NCI-H1930 (cell line): ENCODE measurements at regions not wholly inside any gene's neighbourhood (a gene's known extent, or its start where the extent isn't known, plus 50 kb on each side); places are given as distances from the start of the nearest gene placed in this dataset.

Source experiments
- DNase-seq, 2 experiments: peaks; one replicate each; lab custom pipeline; 2025; lab: John Stamatoyannopoulos, UW

DNA sequence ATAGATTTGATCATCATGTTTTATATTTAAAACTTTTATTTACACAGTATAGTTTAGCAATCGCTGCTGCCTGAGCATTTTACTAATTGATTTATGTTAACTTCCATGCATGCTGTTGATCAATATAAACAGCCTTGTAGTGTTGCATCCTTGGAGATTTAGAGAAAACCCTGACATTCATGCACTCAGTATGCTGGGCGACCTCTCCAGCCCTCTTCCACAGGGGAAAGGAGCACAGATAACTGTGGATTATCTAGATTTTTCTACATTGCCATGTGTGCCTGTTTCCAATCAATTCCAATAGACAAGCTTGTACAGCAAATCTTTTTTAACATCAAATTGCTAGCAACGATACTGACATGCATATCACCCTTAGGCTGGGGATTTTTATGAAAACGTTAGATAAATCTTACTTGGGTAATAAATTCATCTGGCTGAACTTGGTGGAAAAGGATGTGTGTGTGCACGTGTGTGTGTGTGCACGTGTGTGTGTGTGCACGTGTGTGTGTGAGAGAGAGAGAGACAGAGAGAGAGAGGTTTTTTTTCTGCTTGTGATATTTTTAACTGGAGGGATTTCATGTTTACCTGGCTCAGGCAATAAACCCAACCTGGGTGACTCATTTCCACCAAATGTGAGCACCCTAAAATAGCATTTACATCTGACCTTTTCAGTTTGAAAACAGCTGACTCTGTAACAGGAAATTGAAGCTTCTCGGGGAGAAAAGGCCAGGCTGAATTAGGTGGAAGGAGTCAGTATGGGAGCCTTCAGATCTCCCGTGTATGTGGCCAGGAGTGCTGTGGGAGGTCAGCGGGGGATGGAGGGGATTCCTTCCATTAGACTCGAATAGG is 339.8 kb downstream of the PRDM2 start:
- DNase-seq: no peak

DNA sequence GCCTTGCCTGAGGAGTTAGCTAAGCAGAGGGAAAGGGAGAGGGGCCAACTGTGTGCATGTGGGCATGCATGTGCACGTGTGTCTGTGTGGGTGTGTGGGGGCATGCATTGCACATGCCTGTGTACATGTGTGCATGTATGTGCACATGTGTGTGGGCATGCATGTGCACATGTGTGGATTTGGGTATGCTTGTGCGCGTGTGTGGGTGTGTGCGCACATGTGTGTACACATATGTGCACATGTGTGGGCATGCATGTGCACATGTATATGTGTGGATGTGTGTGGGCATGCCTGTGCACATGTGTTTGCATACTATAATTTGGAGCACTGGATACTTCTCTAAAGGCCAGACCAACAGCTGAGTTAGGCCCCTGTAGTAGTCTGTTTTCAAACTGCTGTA is 350.0 kb downstream of the PRDM2 start:
- no peak for DNase-seq

DNA sequence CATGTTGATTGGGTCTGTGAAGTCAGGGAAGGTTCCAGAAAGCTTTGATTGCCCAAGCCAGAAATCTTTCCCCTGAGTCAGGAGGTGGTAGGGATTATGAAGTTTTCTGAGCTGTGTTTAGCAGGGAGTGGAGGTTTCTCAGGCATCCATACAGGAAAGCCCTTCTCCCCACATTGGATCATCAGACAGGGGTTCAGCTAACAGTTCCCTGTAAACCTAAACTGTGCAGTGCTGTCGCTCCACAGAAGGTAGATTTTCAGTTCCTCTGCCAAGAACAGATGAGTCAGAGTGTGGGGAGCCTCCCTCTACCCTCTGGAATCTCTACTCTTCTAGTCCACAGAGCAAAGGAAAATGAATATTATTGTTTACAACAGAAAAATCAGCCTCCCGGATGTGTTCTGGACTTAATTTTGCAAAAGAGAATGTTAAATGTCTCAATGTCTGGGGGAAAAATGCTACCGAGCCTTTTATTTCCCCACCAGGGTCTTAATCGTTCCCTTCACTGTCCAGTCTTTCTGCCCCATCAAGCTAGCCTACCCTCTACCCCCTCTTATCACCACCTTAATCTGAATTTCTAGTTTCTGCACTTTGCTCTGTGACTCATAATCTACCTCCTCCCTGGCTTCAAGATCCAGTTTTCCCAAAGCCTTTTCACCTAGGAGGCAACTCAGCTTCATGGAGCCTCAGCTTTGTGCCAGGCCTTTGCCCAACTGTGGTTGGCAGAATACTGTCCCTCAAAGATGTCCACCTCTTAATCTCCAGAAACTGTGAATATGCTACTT is 355.6 kb downstream of the PRDM2 start:
- no peak for DNase-seq

DNA sequence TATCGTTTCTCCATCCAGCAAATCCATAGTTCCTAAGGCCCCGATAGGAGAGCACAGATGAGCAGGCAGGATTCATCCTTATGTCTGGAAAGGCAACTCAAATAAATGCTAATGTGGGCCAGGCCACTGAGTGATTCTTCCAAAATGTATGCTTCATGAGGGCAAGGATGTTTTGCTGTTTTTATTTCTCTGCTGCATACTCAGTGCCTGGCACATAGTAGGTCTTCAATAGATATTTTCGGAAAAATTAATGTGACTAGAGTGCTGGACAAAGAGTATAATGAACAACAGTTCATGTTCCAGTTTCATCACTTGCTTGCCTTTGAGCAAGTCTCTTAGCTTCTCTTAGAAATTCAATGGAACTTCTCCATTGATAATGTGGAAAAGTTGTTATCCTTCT is 357.7 kb downstream of the PRDM2 start:
- DNase-seq: no peak

DNA sequence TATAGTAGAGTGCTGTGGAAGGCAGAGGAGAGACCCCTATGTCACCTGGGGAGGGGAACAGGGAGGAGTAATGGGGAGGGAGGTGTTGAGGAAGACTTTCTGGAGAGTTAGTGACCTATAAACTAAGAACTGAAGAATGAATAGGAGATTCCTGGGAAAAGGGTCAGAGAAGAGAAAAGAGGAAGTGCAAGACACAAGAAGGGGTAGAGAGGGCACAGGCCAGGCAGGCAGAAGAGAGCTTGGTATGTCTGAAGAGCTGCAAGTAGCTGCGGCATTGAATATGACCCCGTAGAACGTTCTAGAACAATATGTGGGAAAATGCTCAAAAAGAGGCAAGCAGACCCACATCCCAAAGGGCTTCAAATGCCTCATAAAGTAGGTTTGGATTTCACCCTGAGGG is 361.2 kb downstream of the PRDM2 start:
- DNase-seq: no peak

DNA sequence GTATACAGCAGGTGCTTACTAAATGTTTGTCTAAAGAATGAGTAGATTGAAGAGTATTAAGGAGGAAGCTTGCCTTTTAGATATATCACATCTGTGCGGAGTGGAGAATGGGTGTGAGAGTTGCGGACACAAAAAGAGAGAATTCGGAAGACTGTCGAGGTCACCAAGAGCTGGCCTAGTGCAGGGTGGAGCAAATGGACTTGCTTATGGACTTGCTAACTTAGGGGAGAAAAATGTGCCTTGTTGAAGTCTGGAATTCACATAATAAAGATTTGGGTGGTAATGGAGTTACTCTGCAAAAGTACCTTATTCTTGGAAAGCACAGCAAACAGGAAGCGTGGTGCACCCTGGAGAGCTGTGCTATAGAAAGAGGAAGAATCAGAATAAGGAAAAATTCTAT is 361.7 kb downstream of the PRDM2 start:
- no peak for DNase-seq

DNA sequence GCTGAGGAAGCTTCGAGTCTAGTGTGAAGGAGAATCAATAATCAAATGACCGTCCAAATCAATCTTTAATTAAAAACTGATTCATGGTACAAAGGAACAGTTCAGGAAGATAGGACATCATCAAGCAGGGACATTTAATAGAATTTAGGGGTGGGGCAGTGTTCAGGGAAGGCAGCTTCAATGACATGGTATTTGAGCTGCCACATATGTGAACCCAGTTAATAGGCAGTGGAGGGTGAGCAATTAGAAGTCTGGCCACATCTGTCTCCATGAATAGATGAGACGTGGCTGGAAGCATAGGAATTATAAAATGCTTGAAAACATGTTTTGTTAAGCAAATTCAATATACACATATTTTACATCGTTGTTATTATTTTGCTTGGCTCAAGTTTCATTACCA is 362.7 kb downstream of the PRDM2 start:
- DNase-seq: no peak

DNA sequence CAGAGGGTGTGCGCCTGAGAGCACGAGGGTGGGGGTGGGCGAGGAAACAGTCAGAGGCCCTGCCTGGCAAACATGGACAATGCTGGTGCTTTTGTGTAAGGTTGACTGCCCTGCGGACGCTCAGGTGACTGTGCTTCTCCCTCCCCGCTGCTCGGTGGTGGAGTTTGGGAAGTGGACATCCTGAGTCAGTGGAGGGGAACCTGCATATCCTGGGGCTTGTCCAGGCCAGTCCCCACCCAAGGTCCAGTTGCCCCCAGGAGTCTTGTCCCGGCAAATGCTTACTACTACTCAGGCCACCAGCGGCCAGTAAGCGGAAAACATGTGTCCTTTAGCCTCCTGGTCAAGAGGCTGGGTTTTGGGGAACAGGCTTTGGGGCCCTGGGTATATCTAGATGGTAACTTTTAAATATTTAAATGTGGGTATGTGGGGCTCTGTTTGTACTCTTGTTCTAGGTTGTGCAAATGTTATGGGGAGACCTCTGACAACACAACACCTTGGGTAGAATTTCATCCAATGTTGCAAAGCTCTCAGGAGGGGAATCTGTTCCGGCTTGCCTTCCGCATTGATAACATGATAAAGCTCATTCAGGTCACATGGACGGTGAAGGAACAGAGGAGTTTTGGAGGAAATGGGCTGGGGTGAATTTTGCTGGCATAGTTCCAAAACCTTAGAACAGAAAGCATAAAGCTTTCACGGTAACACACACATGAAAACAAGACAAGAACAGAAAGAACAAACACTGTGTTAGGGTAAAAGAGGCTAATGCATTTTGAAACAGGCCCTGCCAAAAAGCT is 364.9 kb downstream of the PRDM2 start:
- no peak for DNase-seq

DNA sequence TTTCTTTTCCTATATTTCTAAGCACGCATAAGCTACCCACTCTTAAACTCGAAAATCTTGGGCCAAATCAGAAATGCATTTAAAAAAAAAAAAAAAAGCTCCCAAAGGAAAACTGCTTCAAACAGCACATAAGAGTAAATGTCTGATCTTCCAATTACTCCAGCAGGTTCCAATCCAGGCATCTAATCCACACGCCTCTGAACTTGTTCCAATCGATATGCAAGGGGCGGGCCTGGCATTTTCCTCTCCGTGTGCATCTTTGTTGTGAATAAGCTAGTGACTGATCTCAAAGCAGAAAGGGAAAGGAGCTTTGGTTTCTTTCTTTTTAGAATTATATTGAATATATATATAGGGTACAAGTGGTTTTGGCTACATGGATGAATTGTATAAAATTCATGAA is 365.5 kb downstream of the PRDM2 start:
- DNase-seq: no peak

DNA sequence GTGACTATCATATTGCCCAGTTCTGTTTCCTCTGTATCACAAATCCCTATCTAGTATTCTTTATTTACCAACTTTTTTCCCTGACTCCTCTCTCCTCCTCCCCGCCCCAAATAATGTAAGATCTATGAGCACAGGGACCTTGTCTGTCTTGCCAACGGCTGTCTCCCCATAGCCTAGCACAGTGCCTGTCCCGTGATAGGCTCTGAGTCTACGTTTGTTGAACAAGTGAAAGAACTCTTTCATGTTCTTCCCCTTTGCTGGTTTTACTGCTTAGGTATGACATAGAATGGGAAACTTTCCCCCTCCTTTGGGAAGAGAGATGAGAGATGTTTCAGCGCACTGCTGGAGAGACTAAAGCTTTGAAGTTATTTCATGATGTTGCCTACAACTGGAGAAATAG is 367.0 kb downstream of the PRDM2 start:
- no peak for DNase-seq

DNA sequence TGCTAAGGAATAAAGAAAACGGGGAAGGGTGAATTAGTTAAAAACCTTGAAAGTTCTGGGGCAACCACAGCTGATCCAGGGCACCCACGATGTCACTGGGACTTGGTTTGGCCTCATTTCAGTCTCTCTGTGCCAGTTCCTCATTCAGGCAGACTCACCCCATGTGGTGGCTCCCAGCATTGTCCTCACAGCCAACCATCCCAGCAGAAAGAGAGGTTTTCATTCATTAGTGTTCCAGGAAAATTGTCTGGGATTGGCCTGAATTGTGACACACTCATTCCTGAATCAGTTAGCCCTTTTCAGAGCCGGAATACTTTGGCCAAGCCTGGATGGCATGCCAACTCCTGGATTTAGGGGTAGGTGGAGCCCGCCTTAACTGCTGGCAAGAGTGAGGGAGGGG is 367.7 kb downstream of the PRDM2 start:
- DNase-seq: no peak

DNA sequence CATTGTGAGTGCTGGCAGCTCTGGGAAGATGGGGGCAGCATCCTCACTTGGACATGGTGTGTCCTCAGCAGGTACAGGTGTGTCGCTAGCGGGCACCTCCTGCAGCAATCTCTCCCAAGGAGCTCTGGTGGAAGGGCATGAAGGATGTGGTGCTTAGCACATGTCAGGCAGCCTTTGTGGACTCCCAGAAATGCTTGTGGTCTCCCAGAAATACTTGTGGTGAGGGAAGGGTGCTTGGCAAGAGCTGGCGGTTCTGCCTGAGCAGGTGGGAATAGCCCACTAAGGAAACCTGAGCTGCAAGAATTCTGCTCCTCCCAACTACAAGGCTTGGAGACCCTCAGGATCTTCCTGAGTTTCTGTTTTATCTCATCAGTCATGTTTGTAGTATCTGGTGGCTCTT is 371.6 kb downstream of the PRDM2 start:
- no peak for DNase-seq

DNA sequence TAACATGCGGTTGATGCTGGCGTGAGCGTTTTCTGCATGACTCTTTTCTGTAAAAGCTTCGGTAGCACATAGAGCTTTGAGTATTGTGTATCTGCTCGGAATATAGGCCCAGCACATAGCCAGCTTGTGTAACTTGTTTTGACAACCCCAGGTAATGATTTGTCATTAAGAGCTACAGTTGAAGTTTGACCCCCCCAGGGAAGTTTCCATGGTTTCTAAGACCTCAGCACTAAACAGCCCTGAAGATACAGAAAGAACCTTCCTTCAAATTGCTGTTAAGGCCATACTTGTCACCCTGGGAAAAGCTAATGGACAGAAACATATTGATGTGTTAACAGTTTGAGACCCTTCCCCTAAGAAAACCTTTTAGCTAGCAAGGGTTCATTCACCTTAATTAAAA is 380.7 kb downstream of the PRDM2 start:
- DNase-seq: no peak

DNA sequence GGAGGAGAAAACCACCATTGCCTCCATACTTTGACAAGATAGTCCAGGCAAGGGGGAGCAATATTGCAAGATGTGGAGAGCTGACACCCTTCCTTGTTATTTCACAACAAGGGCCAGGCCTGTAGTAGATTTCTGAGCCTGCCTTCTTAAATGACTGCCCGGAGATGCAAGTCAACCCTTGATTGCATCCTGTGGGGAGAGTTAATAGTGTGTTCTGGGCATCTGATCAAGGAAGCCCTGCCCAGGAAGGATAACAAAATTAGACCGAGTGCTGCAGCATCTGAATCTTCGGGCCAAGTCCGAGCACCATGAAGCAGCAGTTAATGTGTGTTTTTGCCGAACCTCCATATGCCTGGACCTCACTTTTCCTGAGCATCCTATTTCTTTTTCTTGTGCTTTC is 382.3 kb downstream of the PRDM2 start:
- no peak for DNase-seq

DNA sequence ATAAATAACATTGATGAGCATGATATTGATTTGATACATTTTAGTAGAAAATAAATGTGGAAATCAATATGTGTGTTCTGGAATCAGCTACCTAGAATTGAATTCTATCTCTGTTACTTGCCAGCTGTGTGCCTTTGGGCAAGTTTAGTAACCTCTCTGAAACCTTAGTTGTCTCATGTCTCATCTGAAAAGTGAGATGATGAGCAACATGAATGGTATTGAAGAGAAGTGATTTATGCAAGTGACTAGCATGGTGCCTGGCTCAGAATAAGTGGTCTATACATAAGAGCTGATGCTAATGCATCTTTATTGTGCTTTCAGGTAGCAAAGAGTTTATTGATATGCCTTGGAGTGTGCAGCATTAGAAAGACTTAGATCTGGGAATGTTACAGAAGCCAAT is 383.3 kb downstream of the PRDM2 start:
- no peak for DNase-seq

DNA sequence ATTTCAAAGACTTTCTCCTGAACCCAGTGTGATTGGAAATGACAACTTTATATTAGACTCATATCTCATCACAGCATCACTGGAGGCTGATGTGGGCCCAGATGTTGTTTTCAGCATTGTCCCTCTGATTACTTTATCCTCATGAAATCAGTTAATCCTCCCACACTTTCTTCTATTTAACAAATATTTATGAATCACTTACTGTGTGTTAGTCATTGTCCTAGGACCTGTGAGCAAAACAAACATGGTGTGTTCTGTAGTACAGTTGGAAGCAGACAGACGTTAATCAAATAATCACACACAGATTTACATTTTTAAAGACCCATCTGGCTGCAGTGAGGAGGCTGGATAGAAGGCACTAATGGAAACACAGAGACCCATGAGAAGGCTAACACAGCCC is 383.7 kb downstream of the PRDM2 start:
- DNase-seq: no peak

DNA sequence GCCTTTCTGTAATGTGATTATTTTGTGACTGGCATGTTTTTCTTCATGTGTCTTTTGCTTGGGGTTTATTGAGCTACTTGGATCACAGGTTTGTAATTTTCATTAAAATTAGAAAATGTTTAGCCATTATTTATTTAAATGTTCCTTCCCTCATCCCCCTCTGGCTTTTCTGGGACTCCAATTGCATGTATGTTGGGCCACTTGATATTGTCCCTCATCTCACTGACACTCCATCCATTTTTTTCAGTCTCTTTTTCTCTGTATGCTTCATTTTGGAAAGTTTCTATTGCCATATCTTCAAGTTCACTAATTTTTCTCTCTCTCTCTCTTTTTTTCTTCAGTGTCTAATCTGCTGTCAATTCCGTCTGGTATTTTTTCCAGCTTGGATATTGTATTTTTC is 390.1 kb downstream of the PRDM2 start:
- no peak for DNase-seq

DNA sequence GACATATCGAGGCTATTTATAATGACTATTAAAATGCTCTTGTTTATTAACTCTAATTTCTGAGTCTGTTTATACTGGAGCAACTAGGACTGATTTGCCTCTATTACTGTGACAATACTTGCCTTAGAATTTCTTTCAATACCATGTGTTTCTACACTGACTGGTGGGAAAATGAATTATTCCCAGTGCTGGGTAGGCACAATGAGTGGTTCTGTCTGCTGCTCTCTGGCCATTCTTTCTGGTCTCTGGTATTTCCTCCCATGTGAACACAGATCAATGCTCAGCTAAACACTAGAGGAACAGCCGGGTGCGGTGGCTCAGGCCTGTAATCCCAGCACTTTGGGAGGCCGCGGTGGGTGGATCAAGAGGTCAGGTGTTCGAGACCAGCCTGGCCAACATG is 390.5 kb downstream of the PRDM2 start:
- DNase-seq: no peak

DNA sequence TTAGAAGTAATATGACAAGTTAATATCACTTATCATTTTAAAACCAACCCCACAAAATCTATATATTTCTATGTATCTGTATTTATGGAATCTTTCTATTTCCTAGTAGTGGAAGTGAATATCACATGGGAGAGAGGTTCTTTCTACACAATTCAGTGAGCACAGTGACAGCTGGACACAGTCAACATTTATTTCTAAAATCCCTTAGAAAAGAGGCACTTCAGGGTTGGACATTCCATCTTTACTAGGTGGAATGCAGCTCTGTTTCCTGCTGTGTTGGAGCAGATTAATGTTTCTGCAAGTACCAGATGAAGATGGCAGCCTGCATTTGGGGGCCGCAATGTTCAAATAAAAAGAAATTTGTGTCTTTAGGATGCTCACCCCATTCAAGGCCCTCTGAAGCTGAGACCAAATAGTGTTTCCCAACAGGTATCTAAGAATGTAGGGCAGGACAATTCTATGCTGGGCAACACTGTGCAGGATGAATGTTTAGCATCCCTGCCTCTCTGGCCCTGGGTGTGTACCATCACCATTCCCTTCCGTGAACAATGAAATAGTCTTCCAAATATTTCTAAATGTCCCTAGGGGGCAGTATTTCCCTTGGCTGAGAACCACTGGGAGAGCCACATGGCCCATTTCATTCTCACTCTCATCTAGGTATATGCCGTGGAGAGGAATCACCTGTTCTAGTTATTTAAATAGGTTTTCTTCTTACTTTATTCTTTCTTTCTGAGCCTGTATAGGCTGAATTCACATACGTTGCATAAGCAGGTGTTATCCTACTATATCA is 394.8 kb downstream of the PRDM2 start:
- peak; percentile 22 to 65 for DNase-seq

DNA sequence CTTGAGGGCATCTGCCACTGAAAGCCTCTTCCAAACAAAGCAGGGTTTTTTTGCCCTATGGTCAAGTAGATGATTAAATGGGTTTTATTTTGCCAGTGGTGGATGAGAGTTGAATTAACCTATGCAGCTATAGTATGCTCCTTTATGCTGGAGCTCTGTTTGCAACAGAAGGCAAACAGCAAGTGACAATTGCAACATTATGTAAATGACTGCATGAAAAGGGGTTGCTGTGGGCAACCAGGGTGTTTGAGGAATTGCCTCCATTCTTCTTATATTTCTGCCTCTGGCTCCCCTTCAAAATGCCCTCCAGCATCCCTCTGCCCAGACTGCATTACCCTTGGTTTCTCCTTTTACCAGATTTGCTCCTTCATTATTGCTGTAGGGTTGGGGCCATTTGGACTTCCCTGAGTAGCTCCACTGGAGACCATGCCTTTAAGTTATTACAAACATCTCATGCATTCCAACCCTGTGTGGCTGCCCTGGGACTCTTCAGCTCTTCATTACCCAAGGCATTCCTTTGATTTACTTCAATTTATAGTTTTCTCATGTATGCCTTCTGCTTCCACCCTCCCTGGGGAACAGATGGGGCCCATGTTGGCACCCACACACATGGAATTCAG is 398.4 kb downstream of the PRDM2 start:
- no peak for DNase-seq

DNA sequence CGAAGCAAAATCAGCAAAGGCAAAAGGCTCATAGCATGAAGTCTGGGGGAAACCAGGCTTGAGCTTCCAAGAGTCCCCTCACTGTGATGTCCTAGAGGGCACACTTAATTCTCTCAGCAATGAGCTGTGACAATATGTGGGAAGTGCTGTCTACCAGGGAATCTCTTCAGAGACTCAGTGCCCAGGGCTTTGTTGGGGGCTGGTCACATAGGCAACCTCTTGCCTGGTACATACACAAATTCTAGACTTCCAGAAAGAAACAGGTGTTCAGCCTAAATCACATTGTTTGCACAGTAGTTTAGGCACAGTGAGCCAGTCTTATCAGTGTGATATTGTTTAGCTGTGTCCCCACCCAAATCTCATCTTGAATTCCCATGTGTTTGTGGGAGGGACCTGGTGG is 400.5 kb downstream of the PRDM2 start:
- no peak for DNase-seq
